GM19240 (cell line): ENCODE measurements at regions not wholly inside any gene's neighbourhood (a gene's known extent, or its start where the extent isn't known, plus 50 kb on each side); places are given as distances from the start of the nearest gene placed in this dataset.

Source experiments
- DNase-seq: peaks from one replicate; pipeline ENCODE4 v3.0.0; 2011; ENCODE audit warnings: low spot score; ENCODE audit not compliant: insufficient read length

DNA sequence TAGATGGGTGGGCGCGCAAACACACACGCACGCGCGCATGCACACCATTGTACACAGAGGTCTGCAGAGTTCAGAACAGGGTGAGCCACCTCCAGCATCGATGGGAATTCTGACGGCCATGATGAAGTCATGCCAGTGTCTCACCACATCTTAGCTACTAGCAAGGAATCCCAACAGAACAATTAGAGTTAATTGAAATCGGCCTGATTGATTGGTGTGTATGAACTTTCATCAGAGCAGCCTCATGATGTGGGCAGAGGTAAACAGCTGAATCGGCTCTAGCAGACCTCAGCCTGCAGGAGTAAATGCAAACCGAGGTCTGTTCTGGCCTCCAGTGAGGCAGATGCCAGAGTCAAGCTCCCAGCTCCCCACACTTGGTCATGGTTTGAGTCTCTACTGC, 200.6 kb downstream of the CBLN1 start:
- DNase-seq = no peak

DNA sequence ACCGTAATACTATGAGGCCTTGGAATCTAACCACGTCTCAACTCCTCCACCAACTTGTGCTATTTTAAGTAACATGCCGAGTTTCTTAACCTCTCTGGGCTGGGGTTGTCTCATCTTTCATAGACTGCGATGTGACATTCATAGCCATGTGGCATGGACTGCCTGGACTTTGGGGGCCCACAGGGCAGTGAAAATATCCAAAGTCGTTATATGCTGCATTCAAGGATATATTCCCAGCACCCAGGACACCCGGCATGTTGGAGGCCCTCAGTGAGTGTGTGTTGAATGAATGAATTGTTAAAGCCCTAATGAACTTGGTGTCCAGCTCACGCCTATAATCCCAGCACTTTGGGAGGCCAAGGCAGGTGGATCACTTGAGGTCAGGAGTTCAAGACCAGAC, 203.1 kb downstream of the CBLN1 start:
- DNase-seq = no peak

DNA sequence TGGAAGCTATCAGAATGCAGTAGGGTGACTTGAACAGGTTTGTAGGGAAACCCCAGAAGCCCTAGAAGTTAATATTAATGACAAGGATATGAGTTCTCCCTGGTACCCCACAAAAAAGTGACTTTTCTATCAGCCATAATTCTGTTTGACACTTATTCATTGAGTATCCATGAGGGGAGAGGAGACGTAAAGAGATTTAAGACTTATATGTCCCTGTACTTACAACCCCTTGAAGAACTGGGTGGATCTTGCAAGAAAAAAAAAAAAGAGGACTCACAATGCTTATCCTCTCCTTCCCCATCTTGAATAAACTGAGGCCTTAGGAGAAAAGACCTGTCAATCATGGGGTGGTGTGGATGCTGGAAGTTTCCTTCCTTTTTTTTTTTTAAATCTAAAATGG, 203.5 kb downstream of the CBLN1 start:
- no peak for DNase-seq

DNA sequence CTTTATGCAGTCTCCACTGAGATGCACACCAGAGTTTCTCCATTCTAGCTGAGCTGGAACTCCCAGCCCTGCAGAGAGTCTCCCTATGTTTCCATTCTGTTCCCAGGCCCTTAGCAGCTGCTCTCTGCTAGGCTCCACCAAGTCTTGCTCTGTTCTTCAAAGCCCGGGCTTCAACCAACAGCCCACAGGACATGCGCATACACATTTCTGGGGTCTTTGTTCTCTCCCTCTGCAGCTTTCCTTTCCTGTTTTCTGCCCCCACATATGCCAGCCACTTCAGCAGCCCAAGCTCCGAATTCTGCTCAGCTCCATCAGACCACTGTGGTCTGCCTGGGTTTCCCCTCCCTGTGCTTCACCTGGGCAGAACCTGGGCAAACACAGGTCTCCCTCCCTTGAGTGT, 205.9 kb downstream of the CBLN1 start:
- no peak for DNase-seq

DNA sequence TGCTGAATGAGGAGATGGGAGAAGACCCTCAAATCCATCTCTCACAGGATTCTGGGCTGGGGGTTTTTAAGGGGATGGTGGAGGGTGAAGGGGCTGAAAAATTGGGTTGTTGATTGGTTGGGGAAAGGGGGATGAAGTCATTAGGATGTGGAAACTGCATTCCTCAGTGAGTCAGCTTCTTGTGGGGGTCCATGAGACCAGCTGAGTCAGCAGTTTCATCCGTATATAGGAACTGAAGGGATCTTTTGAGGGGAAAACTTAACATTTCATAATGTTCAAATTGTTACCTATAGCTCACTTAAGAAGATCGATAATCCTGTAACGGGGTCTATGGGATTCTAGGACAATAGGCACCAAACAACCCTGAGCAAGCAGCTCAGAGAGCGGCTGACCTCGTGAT, 213.4 kb downstream of the CBLN1 start:
- DNase-seq = no peak

DNA sequence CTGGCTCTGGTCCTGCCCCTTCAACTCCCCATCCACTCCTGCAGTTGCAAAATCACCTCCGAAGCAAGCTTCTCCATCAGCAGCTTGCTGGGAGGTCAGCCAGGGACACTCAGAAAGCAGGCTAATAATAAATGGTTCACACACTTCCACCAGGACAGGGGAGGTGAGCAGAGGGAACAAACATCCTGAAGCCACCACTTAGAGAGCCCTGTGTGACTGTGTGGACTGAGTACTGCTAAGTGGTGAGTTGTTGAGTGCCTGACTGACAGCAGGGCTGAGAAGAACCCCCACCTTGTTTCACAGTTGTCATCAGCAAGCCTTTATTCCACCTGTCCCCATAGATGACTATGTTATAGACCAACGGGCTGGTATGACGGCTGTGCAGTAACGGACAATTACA, 213.9 kb downstream of the CBLN1 start:
- DNase-seq = no peak

DNA sequence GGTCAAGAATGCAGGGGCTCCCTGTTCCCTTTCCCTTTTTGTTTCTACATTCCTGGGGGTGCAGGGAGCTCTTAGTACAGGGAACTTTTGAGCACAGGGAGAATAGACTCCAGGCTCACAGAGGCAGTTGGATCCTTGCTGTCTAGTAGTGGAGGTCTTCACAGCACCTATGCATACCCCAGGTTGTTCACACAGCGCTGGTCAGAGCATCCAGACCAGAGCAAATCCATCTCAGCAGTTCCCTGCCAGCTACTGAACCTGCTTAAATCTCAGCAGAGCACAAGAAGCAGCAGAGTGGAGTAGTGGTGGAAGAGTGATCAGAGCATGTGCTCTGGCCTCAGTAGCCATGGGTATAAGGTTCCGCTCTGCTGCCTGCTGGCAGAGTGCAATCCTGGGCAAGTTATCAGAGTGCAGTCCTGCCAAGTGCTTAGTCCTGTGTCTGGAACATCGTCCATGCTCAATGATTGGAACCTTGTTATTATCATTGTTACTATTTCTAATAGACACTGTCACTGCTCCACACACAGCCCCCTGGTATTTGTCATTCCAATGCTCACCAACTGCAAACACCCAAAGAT, 220.4 kb downstream of the CBLN1 start:
- no peak for DNase-seq

DNA sequence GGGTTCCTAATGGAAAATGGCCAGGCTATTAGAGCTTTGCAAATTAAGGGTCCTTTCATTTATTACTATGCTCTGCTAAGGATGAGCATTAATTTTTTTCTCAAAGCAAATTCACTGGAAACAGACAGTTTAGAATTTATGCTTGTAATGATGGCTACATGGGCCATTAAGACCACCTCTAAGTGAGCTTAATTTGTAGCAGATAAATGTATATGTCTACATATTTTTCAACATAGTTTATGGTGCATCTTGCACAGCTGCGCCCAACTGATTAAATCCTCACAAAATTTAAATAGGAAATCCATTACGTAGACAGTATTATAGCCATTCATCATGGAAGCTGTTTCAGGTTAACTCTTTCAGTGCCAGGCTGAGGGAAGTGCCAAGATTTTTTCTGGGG, 220.9 kb downstream of the CBLN1 start:
- DNase-seq = no peak

DNA sequence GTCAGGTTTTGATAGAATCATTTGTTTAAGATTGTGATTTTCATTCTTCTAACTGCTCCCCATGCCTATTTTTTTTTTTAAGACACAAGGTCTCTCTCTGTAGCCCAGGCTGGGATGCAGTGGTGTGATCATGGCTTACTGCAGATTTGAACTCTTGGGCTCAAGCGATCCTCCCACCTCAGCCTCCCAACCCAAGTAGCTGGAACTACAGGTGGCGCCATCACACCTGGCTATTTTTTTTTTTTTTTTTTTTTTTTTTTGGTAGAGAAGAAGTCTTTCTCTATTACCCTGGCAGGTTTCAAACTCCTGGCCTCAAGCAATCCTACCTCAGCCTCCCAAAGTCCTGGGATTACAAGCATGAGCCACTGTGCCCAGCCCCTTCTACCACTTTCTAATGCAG, 223.3 kb downstream of the CBLN1 start:
- no peak for DNase-seq

DNA sequence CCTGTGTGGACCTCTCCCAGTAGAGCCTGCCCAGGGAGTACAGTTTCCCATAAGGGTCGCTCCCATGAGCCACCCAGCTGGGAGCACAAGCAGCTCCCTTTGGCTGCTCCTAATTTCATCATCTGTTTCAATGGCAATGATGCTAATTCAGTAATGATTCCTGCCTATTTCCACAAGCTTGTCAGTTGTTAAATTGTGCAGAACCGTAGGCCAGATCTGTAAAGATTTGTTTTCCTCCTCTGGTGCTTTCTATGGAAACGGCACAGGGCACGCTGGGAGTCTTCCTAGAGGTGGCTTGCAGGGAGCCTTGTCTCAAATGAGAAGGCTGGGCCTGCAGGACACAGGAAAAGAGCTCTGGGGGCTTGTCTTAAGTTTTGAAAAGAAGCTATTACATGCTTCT, 223.7 kb downstream of the CBLN1 start:
- no peak for DNase-seq

DNA sequence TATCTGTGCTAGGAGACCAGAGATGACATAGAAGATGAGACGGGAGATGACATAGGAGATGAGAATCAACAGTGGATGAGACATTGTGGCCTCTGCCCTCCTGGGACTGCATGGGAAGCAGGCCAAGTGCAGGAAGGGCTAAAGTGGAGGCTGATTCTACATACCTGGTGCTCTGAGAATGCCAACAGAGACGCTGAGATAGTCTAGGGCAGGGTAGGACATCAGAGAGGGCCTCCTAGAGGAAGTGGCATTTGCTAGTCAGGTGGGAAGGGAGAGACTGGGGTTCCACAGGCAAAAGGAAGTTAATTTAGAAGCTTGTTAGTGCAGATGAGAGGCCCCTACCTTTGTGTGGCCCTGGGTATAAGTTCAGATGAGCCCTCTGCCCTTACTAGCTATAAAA, 224.2 kb downstream of the CBLN1 start:
- DNase-seq = no peak

DNA sequence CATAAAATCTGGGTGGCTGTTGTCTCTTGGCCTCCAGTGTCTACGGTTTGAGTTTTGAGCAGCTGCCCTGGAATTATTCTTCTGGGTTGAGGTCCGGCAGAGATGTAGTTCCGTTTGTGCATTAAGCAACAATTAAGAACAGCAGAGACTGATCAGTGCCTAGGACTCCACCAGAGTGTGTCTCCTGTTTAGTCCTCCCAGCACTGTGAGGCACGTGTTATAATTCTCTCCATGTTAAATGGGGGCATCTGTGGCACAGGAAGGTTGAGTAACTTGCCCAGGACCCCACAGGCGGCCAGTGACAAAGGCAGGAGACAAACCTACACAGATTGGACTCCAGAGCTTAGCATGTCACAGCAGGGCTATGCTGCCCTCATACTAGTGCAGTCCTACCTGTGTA, 225.1 kb downstream of the CBLN1 start:
- no peak for DNase-seq

DNA sequence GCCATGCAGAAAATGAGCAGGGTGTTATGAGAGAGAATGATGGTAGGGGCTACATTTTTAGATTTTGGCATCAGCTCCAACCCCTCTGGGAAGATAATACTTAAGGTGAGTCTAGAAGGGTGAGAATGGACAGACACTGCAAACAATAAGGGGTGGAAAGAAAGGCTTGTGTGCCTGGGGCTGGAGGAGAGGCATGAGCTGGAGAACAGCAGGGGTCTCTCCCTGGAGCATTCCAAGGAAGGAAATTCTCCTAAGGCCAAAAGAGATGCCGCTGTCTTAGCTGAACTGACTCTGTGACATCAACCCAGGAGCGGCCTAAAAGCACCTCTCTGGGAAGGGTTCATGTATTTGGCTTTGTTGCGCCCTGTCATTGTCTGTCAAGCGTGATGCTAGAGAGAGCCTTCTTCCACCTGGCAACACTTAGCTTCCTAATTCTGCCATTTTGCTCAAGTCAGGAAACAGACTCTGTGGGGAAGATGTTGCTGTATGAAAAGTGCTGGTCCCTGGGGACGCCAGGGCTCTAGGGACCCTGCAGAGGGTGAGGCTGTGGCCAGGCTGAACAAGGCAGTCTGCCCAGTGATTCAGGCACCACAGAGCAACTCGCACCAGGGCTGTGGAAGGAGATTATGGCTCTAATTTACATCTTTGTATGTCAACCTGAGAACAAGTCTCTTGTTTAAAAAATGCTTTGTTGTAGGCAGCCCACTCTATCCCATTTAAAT, 225.7 kb downstream of the CBLN1 start:
- DNase-seq = no peak

DNA sequence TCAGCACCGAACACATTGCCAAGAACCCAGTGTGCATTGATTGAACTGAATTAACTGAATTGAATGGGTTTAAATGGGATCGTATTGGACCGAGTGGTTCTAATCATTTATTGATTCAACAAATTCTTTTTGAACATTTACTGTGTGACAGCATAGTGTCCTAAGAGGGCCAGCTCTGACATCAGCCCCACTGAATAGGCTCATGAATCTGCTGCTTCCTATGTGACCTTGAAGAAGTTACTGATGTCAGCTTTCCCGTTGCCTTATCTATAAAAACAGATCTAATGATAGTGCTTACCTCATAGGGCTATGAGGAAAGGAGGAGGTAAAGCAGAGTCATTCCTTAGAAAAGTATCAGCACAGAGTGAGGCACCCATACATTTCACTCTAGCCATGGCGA, 226.3 kb downstream of the CBLN1 start:
- no peak for DNase-seq

DNA sequence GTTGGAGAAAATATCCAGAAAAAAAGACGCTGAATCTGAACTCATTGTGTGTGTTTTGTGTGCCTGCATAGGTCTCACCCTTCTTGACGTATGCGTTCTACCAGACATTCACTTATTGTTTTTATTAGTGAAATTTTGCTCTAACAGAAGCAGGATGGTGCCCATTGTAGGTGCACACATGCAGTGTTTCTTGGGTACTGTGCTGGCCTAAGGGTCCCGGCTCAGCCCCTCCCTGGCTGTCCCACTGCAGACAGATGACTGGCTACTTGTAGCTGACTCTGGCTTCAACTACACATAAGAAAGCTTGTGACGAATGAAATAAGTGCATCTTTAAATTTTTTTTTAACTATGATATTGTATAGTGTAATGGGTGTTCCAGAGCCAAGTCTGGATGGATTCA, 227.0 kb downstream of the CBLN1 start:
- no peak for DNase-seq

DNA sequence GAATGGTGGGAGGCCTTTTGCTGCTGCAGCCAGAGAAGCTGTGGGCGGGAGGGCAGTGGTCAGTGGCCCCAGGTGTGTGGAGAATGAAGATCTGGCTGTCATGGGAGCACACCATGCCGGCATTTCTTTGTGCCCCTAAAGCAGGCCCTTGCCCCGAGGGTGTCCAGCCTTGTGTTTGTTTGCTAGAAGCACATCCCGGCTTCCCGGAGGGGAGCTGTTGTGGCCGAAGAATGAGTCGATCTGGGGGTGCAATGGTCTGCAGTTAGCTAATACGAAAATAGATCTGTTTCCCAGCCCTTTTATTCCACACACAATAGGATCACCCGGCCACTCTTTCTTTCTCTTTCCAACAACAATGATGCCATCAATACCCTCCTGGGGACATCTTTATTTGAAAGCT, 228.8 kb downstream of the CBLN1 start:
- no peak for DNase-seq

DNA sequence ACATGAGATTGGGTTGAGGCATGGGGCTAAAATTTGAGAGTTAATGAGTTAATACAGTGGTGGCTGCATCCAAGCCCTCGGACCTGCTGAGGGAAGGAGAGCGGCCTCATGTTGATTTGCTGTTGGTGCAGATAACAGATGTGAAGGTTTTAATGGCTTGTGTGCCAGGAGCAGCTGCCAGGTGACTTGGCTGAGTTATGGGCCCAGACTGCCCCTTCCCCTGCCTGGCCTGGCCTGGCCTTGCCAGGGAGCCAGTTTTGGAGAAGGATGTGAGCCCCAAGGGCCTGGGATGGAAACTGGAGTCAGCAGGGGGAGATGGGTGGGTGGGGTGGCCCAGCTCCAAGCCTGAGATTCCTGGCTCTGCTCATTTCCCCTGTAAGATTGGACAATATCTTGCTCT, 230.1 kb downstream of the CBLN1 start:
- DNase-seq = no peak

DNA sequence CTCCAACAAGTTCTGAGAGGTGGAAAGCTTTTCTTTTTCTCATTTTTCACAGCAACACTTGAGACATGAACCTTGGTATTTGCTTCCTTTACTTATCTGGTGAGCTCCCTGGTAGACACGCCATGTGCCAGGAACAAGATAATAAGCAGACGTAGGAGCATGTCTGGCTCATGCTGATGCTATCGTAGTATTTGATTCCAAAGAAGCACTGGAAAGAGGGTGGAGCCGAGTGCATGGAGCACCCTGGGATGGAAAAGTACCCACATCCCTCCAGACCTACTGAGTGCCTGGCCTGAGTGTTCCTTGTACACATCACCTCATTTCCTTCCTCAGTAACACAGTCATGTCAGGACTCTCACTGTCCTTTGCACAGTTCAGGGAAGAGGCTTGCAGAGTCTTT, 231.0 kb downstream of the CBLN1 start:
- DNase-seq = no peak

DNA sequence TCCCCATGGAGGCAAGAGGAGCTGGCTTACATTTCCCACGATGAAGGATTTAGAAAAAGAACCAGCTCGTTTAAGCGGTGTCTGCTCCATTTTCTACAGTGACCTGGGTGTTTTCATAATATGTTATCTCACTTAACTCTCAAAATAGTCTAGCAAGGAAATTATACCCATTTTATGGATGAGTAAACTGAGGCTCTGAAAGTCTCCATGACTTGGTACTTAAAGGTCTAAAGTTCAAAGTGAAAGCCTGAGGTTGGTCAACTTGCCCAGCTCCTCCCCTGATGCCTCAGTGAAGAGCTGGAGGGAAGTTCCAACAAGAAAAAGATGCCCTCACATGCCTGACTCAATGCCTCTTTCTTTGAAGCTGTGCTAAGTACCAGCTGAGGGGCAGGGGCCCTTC, 232.0 kb downstream of the CBLN1 start:
- no peak for DNase-seq

DNA sequence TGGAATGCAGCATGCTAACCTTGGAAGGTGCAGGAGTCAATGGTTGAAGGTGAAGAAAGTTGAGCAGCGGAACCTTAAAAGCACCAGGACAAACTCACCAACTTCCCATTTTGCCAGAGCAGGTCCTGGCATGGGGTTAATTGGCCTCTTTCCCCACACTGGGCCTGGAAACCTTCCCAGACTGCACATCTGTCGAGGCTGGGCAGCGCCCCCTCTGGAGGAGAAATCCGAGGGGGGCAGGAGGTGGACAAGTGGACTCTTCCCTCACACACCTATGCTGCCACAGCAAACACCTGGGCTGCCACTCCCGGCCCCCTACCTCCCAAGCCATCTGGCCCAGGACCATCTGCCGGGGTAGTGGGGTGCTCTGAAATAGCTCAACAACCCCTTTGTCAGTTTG, 232.4 kb downstream of the CBLN1 start:
- no peak for DNase-seq

DNA sequence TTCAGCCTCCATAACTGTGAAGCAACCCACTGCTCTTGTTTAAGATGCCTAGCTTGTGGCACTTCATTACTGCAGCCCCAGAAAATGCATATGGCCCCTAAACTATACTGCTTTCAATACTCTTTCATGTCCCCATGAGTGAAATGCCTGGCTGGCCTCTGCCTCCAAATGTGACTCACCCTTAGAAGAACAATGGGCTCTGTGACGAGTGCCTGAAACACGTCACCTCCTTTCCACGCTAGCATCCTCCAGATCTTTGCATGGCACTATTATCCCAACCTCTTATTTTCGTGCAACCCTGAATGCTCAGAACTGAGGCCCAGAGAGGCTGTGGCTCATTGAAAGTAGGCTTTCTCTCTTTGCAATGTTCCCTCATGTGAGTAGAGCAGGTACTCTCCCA, 233.1 kb downstream of the CBLN1 start:
- no peak for DNase-seq

DNA sequence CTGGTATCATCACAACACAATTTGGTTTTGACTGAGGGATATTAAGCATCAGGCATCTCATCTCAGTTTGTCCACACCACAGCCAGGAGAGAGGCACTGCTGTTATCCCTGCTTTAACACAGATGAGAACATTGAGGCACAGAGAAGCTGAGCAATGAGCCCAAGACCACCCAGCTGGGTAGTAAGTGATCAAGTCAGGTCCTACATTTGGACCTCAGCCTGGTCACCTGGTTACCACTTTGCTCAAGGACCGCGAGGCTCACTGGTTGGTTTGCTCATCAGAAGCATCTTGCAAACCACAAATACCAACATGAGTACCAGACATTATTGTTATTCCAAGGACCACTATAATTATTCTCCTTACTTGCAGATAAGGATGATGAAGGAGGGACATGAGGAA, 245.5 kb downstream of the CBLN1 start:
- no peak for DNase-seq

DNA sequence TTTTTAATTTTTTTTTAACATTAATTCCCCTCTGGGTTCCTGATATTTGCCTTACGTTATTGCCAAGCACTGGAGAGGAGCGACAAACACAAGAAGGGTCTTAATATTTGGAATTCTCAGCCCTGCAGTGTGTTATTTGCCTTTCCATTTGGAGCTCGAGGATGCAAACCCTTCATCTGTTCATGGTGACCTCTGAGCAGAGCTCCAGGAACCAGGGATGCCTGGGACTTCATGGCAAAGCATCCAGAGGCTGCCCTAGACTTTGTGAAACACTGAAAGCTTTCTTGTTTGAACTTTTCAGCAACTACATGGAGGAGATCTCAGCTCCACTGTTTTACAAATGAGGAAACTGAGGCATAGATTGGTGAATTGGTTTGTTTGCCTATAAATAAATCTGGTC, 254.2 kb downstream of the CBLN1 start:
- no peak for DNase-seq
